ENCODE measurements at regions not wholly inside any gene's neighbourhood (a gene's known extent, or its start where the extent isn't known, plus 50 kb on each side); places are given as distances from the start of the nearest gene placed in this dataset.

DNA sequence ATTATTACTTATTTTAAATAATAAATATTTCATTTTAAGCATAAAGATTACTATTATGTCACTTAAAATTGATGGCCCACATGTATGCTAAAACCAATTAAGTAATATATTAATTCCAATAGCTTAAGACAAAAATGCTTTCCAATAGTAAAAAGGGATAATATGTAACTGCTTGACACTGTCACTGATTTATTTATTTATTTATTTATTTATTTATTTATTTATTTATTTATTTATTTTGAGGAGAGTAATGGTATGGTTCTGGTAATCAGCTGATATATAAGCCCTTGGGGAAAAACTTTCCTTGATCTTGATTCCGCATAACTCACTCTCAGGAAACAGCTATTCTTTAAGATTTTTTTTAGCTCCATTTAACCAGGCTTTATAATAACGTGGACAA lies 903.0 kb upstream of the ATXN8OS start:
- ChIA-PET POLR2A (no interaction called here), CTCF (no interaction called here)
- no peak for DNase-seq (ENCODE audit: extremely low spot score)
- TF ChIP-seq, protein P1, sequence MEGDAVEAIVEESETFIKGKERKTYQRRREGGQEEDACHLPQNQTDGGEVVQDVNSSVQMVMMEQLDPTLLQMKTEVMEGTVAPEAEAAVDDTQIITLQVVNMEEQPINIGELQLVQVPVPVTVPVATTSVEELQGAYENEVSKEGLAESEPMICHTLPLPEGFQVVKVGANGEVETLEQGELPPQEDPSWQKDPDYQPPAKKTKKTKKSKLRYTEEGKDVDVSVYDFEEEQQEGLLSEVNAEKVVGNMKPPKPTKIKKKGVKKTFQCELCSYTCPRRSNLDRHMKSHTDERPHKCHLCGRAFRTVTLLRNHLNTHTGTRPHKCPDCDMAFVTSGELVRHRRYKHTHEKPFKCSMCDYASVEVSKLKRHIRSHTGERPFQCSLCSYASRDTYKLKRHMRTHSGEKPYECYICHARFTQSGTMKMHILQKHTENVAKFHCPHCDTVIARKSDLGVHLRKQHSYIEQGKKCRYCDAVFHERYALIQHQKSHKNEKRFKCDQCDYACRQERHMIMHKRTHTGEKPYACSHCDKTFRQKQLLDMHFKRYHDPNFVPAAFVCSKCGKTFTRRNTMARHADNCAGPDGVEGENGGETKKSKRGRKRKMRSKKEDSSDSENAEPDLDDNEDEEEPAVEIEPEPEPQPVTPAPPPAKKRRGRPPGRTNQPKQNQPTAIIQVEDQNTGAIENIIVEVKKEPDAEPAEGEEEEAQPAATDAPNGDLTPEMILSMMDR (IDR thresholded peaks at IDR 0.05; ENCODE audit: control extremely low read depth, extremely low read depth, low read depth, missing control alignments), result no peak

DNA sequence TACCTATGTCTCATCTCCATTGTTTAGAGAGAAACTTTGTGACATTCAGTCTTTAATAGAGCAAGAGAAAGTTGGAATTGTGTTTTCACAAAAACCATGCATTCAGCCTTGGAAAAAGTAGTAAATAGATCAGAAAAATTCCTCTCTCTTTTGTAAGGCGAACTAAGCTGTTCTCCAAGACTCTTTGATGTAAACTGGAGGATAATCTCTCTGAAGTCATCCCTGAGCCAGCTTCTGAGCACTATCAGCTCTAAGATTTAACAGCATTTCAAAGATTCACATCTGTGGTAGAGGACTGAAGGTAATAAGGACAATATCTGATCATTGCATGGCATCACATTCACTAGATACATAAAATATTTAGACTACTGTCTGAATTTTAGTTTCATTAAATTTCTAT lies 904.6 kb upstream of the ATXN8OS start:
- CTCF ChIA-PET, result no interaction called here
- POLR2A ChIA-PET, result no interaction called here
- TF ChIP-seq, protein P1 (IDR thresholded peaks at IDR 0.05; ENCODE audit: control extremely low read depth, extremely low read depth, low read depth, missing control alignments), result no peak

DNA sequence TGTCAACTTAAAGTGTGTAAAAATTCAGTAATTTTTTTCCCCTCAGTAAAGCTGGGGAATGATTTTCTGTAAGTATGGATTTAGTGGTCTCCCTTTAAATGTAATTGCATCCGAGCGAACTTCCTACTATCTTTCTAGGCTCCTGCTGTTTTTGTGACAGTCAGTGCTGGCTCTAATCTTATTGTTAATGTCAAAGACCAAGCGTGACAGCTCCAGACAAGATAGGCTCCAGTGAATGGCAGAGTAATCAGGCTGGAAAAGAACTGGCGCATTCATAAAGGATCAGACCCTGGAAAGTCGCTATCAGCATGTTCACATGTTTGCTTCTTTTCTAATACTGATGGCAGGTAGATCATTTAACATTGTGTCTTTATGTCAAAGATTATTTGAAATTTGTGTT lies 908.0 kb upstream of the ATXN8OS start:
- TF ChIP-seq, protein P1 (IDR thresholded peaks at IDR 0.05; ENCODE audit: control extremely low read depth, extremely low read depth, low read depth, missing control alignments), result no peak
- CTCF ChIA-PET, result no interaction called here
- no peak for DNase-seq (ENCODE audit: extremely low spot score)
- POLR2A ChIA-PET, result no interaction called here

More for the DNA sequence above, 904.6 kb upstream of the ATXN8OS start:
- DNase-seq (ENCODE audit: extremely low spot score), result no peak

DNA sequence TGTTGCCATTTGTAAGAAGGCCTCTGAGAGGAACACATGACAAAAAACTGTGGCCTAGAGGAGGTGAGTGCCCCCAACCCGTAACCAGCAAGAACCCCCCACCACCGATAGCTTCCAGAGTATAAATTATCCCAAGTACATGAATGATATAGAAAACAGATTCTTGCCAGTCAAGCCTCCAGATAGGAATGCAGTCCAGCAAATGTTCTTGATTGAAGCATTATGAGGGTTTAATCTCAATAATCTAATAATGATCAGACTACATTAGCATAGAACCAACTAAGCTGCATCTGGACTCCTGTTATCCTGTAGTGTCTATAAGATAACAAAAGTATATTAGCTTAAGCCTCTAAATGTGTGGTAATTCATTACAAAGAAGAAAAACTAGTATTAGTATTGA lies 908.9 kb upstream of the ATXN8OS start:
- TF ChIP-seq, protein P1 (IDR thresholded peaks at IDR 0.05; ENCODE audit: control extremely low read depth, extremely low read depth, low read depth, missing control alignments), result no peak
- CTCF ChIA-PET, result interaction anchor here (0.6 kb wide), 1 partner anchor 23 kb away, joined by 3 read pairs; no protein-coding TSS in a partner anchor
- POLR2A ChIA-PET, result no interaction called here
- DNase-seq (ENCODE audit: extremely low spot score), result no peak

DNA sequence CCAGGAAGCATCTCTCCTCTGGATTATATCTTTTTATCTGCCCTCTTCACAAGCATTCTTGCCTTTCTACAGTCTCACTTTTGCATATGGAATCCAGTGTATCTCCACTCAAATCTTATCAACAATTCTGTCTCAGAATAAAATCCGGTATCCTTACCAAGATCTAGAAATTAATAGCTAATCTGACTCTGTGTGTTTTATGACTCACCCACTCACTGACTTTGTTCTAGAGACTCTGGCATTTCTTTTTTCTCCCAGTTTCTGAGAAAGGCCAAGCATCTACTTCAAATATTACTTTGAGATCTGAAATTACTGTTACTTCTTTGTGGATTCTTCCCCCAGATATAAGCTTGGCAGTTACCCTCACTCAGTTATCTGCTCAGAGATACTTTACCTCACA lies 913.5 kb upstream of the ATXN8OS start:
- TF ChIP-seq, protein P1 (IDR thresholded peaks at IDR 0.05; ENCODE audit: control extremely low read depth, extremely low read depth, low read depth, missing control alignments), result no peak
- ChIA-PET CTCF (interaction anchor here (1.5 kb wide), 1 partner anchor 23 kb away, joined by 4 read pairs; no protein-coding TSS in a partner anchor), POLR2A (no interaction called here)
- DNase-seq (ENCODE audit: extremely low spot score), result no peak

DNA sequence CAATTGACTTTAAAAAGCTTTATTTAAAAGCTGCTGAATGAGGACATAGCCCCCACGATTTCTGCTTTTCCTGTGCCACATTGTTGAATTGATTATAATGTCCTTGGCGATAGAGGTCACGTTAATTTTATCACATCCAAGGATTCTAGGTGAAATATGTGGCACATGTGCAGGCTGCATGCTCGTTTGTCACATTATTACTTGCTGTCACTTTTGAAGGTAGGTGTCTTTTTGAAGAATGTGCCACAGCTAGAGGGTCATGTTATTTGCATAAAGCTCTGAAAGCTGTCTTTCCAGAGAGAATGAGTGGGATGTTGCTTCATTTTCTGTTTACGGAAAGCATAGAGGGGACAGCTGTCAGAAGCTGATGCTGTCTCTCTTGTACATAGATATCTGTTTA lies 927.6 kb upstream of the ATXN8OS start:
- ChIA-PET CTCF (interaction anchor here (1.2 kb wide), 1 partner anchor 14 kb away, joined by 5 read pairs; no protein-coding TSS in a partner anchor), POLR2A (no interaction called here)
- no peak for DNase-seq (ENCODE audit: extremely low spot score)
- TF ChIP-seq, protein P1 (IDR thresholded peaks at IDR 0.05; ENCODE audit: control extremely low read depth, extremely low read depth, low read depth, missing control alignments), result no peak

DNA sequence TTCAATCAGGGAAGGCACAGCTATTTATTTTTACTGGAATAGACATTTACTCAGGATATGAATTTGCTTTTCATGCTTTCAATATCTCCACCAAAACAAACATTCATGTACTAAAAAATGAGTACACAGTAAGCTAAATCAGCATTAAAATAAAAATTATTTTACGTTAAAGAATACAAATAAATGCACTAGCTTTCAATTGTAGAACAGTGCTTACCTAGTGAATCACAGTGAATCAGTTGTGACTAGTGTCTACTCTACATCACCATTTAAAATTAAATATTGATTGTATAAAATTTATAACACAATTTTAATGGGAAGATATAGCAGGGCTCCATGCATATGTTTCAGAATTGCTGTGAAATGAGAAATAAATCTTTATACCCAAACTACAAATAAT lies 929.6 kb upstream of the ATXN8OS start:
- TF ChIP-seq, protein P1 (IDR thresholded peaks at IDR 0.05; ENCODE audit: control extremely low read depth, extremely low read depth, low read depth, missing control alignments), result no peak
- POLR2A ChIA-PET, result no interaction called here
- CTCF ChIA-PET, result interaction anchor here (1.3 kb wide), 1 partner anchor 15 kb away, joined by 3 read pairs; no protein-coding TSS in a partner anchor
- DNase-seq (ENCODE audit: extremely low spot score), result no peak

Data from GM10248 (cell line).